Lung (tissue), 11 donors: ENCODE measurements at regions not wholly inside any gene's neighbourhood (a gene's known extent, or its start where the extent isn't known, plus 50 kb on each side); places are given as distances from the start of the nearest gene placed in this dataset.

Experiments used
- ATAC-seq: fragments of 200-7000 bp; cut with Tn5 transposase; one replicate; pipeline ENCODE4 v1.9.1; 2020; ENCODE audit warnings: moderate number of reproducible peaks; ENCODE audit not compliant: insufficient read depth, low FRiP score
- DNase-seq, 3 donors: peaks; one replicate each; pipeline ENCODE4 v3.0.0-alpha.2; 2013 to 2017
- H3K27ac ChIP-seq, 2 donors: one replicate each; pipeline ENCODE4 v1.5.1; 2013; ENCODE audit warnings: mild to moderate bottlenecking in 2 of 2, moderate library complexity in 2 of 2, control low read depth in 1 of 2, inconsistent platforms in 1 of 2, low read depth in 1 of 2, low read length in 1 of 2
- H3K27me3 ChIP-seq, 3 donors: one replicate each; pipeline ENCODE4 v1.5.1; 2013; ENCODE audit warnings: low read length in 2 of 3; ENCODE audit not compliant: control insufficient read depth in 3 of 3, insufficient read depth in 3 of 3
- H3K36me3 ChIP-seq, 4 donors: one replicate each; pipeline ENCODE4 v1.5.1; 2013; ENCODE audit warnings: low read length in 4 of 4, mild to moderate bottlenecking in 1 of 4, moderate library complexity in 1 of 4; ENCODE audit not compliant: control insufficient read depth in 4 of 4, insufficient read depth in 4 of 4
- H3K4me1 ChIP-seq, 5 donors: one replicate each; pipeline ENCODE4 v1.5.1; 2013; ENCODE audit warnings: low read length in 5 of 5, mild to moderate bottlenecking in 2 of 5, moderate library complexity in 1 of 5; ENCODE audit not compliant: control insufficient read depth in 5 of 5, insufficient read depth in 5 of 5
- H3K4me3 ChIP-seq: one replicate; pipeline ENCODE4 v1.5.1; 2013; ENCODE audit warnings: mild to moderate bottlenecking, control low read depth, moderate library complexity
- H3K9ac ChIP-seq, 2 donors: one replicate each; pipeline ENCODE4 v1.5.1; 2013; ENCODE audit warnings: low read length in 2 of 2, control low read depth in 1 of 2; ENCODE audit not compliant: insufficient read depth in 1 of 2
- H3K9me3 ChIP-seq, 4 donors: one replicate each; pipeline ENCODE4 v1.5.1; 2013; ENCODE audit warnings: low read length in 3 of 4, mild to moderate bottlenecking in 1 of 4, moderate library complexity in 1 of 4; ENCODE audit not compliant: control insufficient read depth in 4 of 4, insufficient read depth in 3 of 4
- WGBS, 2 donors: extraction: QIAGEN DNeasy Blood & Tissue Kit; methylation state at CpG; one replicate each; pipeline ENCODE4 v1.1.7; 2013; 5-methylcytosine and 5-hydroxymethylcytosine counted together
- TF ChIP-seq, protein P1 (sequence below): IDR thresholded peaks from 2 replicates; pipeline ENCODE4 v1.5.1; 2012; ENCODE audit warnings: mild to moderate bottlenecking; ENCODE audit errors: control extremely low read depth, extremely low read depth
- donor health status: control.
- donor health status: control.
- donor health status: Bipolar disorder and iron deficiency.
- donor health status: healthy.
- donor health status: DM: yes; HTN: yes; CAD: no.

GRCh38 chr1:228841632-228842031 lies 106.4 kb downstream of the RHOU start:
- Histone ChIP-seq H3K9me3 (peaks cover 0 to 4% (median 1%) of the 10 kb centered on the region in 4 donors), H3K9ac (no peak overlapping the region), H3K27ac (no peak overlapping the region), H3K36me3 (no peaks in the 10 kb centered on the region), H3K4me1 (peaks cover 0 to 9% (median 3%) of the 10 kb centered on the region in 5 donors), H3K27me3 (no peaks in the 10 kb centered on the region), H3K4me3 (no peak overlapping the region)
- 88 to 95% methylated on average over 4 of the region's 4 CpGs for WGBS, 2 donors
- TF ChIP-seq, protein P1, sequence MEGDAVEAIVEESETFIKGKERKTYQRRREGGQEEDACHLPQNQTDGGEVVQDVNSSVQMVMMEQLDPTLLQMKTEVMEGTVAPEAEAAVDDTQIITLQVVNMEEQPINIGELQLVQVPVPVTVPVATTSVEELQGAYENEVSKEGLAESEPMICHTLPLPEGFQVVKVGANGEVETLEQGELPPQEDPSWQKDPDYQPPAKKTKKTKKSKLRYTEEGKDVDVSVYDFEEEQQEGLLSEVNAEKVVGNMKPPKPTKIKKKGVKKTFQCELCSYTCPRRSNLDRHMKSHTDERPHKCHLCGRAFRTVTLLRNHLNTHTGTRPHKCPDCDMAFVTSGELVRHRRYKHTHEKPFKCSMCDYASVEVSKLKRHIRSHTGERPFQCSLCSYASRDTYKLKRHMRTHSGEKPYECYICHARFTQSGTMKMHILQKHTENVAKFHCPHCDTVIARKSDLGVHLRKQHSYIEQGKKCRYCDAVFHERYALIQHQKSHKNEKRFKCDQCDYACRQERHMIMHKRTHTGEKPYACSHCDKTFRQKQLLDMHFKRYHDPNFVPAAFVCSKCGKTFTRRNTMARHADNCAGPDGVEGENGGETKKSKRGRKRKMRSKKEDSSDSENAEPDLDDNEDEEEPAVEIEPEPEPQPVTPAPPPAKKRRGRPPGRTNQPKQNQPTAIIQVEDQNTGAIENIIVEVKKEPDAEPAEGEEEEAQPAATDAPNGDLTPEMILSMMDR: no peak
- no peak for DNase-seq
- ATAC-seq: no peak

- Histone ChIP-seq H3K27me3 (no peaks in the 10 kb centered on the region), H3K4me1 (peaks cover 0 to 9% (median 3%) of the 10 kb centered on the region in 5 donors), H3K4me3 (no peak overlapping the region), H3K36me3 (no peaks in the 10 kb centered on the region), H3K9ac (no peak overlapping the region), H3K9me3 (peaks cover 0 to 4% (median 1%) of the 10 kb centered on the region in 4 donors), H3K27ac (no peak overlapping the region)
- TF ChIP-seq, protein P1: no peak
- 76 to 85% methylated on average over 6 of the region's 6 CpGs for WGBS, 2 donors
- DNase-seq (no peak), ATAC-seq (no peak)
Measured at GRCh38 chr1:228842094-228842775, 107.0 kb downstream of the RHOU start.

DNA sequence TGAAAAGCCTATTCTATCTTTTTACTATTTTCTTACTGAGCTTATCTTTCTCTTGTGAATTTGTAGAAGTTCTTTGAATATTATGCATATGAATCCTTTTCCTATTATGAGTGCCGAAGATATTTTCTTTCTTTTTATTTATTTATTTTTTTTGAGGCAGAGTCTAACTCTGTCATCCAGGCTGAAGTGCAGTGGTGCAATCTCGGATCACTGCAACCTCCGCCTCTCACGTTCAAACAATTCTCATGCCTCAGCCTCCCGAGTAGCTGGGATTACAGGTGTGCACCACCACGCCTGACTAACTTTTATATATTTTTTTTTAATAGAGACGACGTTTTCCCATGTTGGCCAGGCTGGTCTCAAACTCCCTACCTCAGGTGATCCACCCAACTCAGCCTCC lies 109.8 kb downstream of the RHOU start:
- H3K27me3 ChIP-seq: no peaks in the 10 kb centered on the region
- H3K9ac ChIP-seq: no peak overlapping the region
- H3K36me3 ChIP-seq: no peaks in the 10 kb centered on the region
- 95 to 96% methylated on average over 8 of the region's 8 CpGs for WGBS, 2 donors
- peaks cover 0 to 3% (median 0%) of the 10 kb centered on the region in 5 donors for H3K4me1 ChIP-seq
- ATAC-seq (no peak), DNase-seq (no peak)
- H3K9me3 ChIP-seq: peaks cover 0 to 4% (median 1%) of the 10 kb centered on the region in 4 donors
- H3K27ac ChIP-seq: no peak overlapping the region
- TF ChIP-seq, protein P1: no peak
- no peak overlapping the region for H3K4me3 ChIP-seq
